G401.6 (cell line): ENCODE measurements at regions not wholly inside any gene's neighbourhood (a gene's known extent, or its start where the extent isn't known, plus 50 kb on each side); places are given as distances from the start of the nearest gene placed in this dataset.

Experiments used
- FAIRE-seq: peaks from 2 replicates; lab custom pipeline; 2012; peaks lifted over from hg19 to GRCh38; lab: Jason Lieb, UNC

DNA sequence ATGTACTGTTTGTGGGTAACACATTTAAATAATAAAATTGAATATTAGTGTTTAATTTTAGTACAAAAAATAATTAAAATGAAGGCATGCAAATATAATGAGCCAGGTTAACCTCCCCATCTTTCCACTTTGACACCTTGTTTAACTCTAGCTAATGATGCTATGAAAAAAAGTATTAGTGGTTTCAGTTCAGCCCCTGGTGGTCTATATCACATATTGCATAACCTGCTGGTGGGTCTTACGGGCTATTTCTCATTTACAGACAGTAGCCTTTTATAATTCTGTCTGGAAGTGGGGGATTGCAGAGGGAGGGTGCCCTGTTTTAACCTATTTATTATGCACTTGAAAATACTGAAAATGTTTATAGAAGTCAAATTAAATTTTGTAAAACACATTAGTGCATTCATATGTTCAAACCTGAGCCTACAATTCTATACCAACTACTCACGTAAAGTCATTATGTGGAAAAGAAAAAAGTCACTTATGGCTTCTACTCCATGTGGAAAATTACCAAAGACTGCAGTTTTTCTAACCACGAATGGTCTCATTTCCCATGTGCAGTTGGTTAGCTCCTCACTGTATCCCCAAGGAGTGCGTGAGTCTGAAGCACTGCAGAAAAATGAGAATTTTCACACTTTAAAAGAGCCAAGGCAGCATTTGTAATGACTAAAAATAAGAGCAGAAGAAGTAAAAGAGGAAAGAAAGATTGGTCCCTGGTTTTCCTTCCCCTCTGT, 381.0 kb downstream of the MTX2 start:
- no peak for FAIRE-seq

DNA sequence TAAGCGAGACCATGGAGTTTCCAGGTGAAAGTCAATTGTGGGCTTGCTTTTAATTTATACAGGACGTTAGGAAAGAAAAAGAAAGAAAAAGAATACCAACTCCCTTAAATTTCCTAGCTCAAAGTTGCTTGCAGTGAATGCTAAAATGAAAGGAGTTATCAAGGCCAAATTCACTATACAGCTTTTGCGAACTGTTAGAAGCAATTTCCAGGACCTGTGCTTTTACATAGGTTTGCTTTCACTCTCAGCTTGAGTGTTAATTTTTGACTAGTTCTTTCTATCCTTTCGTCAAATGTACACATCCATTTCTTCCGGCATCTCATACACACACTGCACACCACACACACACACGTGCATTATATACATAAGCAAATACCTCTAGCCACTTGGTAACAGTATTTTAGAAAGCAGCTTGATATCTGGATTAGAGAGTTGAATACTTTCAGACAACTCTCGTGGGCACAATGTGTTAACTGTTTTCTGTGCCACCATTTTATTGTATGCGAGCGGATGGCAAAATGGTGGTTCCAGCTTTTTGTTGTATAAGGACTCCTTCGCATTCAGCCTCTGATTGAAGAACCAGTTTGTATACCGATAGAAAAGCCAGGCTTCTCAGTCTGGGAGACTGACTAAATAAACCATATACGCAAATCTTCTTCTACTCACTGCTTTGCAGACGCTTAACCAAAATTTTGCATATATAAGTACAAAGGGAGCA, 381.8 kb downstream of the MTX2 start:
- no peak for FAIRE-seq

DNA sequence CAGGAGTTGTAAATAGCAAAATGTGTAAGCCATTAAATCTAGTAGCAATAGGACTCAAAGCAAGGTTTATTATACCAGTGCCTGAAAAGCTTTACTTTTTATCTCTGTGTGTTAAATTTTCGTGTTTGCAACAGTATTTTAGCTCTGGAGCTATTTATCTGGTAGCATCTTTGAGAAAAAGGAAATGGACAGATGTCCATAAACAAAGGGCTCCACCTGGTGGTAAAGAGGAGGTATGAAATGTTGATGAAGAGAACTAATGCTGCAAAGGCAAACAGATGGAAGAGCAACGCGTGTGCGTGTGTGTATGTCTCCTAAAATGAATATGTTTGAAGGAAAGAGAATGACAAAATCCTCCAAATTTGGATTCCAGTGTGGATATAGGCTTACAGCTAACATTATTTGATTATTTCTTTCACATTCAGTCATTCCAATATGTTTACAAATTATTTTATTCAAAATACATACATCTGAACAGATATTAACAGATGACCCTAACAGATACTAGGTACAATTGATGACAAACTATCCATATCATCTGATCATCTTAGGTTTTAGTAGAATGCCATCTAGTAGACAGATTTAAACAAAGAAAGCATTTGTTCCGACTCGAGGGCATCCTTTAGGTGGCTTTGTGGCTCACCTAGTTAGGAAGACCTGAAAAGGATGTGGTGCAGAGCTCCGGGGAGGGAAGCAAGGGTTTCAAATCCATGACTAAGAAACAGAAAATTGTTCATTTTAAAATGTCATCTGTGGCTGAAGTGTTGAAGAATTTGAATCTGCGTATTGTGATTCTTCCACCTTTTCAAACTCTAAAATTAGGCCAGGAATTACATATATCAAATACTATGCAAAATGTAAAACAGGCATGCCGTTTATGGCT, 383.3 kb downstream of the MTX2 start:
- peak; percentile 46 for FAIRE-seq

DNA sequence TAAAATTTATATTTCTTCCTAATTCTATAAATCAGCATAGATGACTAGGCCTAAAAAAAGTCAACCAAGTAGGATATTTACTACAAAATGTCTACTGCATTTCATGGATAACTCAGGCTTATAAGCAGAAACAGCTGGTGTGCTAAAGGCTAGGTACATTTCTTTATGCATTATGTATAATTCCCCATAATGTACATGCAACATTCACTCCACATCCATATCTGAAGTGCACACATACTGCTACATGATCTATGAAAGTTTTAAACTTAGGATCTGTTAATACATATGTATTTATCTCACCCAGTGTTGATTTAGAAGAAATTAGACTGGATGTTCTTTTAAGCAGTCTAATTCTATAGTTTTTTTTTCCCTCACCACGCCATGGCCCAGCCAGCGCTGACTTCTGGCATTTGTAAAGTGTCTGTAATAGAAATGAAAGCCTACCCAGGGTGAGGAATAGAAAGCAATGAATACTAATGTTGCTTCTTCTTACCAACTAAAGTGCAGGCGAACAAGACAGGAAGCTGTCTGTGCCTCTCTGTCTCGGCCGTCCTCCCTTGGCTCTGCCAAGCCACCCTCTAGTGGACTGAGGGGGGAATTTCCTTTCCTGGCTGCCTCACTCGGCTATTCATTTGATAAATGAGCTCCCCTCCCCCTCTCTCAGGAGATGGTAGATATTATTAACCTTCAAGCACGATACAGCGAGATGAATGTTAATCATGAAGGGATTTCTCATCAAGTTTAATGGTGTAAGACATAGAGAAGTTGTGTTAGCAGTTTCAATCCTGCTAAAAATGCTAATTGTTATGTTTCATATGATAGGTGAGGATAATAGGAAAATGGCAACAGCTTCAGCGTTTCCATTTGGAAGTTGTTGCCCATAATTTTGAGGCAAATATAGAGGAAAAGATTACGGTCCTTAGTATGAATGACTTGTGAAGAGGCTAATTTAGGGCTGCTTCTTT, 384.5 kb downstream of the MTX2 start:
- FAIRE-seq, result no peak

DNA sequence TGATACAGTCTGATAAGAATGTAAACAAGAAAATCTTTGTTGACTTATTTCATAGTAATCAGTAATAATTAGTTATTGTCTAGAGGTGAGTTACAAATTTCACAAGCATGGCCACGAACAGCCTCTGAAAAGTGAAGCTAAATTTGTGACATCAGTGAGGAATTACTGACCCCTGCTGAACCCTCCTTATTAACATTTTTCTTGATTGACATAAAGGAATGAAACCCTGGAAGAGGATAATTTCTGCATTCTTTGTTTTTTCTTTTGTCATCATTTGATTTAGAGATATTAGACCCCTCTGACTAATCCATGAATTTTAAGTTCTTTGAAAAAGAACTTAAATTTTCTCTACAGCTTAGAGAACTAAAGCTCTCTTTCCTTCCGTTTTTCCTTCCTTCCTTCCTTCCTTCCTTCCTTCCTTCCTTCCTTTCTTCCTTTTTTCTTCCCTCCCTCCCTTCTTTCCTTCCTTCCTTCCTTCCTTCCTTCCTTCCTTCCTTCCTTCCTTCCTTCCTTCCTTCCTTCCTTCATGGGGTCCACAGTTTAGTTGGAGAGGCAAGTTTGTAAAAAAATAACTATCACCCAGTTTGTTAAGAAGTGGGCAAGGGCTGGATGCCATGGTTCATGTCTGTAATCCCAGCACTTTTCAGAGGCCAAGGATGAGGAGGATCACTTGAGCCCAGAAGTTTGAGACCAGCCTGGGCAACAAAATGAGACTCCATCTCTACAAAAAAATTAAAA, 387.0 kb downstream of the MTX2 start:
- FAIRE-seq, result no peak

DNA sequence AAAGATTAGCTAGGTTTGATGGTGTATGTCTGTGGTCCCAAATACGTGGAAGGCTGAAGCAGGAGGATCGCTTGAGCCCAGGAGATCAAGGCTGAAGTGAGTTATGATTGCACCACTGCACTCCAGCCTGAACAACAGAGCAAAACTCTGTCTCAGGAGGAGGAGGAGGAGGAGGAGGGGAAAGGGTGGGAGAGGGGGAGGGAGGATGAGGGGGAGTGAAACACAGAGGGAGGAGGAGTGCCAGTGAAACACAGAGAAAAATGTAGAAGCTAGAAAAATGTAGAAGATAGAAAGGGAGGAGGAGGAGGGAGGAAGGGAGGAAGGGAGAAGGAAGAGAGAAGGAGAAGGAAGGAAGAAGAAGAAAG, 387.5 kb downstream of the MTX2 start:
- no peak for FAIRE-seq

DNA sequence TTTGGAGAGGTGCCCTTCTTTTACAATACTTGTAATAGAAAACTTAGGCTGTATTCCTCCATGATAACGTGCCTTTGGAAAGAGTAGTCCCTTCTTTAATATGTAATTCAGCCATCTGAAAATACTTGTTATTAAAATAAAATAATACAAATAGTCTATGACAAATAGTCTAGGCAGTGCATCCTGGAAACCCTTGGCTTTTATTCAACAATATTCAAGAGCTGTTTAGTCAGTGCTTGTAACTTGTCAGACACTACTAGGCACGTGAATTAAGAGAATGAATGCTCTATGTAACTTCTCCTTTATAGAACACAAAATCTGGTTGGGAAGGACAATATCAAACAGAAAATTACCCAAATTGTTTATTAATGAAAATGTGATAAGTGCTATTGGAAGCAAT, 388.2 kb downstream of the MTX2 start:
- FAIRE-seq, result no peak

DNA sequence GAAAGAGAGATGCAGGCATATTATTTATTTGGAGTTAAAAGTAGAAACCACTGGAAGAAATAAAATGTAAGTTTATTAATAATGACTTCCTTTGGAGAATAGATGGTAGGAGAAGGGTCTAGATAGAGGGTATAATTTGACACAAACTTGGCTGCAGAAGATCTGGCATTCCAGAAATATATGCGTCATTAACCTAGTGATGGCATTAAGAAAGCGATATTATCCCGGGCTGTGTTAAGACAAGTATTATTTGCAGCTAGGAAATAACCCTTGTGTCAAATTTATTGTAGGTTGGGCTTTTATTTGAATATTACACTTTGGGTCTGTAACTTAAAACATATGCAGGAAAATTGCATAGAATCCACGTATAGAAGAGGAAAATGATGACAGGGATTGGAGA, 389.5 kb downstream of the MTX2 start:
- no peak for FAIRE-seq

DNA sequence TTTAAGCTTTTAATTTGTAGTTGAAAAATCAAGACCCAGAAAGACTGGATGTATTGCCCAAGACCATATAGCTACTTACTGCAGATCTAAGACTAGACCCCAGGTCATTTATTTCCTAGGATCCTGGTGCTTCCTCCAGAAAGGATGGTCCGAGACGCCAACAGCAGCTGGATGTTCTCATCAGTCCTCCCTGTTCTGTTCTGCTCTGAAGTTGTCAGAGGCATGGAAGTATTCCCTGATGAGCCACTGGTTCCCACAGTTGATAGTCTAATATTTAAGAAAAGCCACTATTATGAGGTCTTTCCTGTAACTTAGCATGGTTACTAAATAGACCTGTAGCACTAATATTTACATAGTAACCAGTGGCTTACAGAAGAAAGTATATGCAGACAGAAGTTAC, 393.5 kb downstream of the MTX2 start:
- no peak for FAIRE-seq

DNA sequence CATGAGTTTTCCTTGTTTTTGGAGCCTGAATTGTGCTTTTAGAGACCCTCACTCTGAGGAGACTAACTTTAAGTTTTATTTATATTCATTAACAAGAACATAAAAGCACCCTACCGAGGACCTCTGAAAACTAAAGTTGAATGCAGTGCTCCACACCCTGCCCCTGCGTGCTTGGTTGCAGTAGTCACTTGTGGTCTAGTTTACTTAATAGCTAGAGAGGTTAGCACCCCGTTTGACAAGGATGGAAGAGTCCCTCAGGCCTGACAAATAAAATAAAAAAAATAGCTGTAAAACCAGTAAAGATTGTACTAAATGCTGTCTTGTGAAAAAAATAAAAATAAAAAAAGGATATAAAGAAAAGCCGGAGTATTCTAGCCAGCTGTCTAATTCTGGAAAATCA, 395.2 kb downstream of the MTX2 start:
- FAIRE-seq, result no peak

DNA sequence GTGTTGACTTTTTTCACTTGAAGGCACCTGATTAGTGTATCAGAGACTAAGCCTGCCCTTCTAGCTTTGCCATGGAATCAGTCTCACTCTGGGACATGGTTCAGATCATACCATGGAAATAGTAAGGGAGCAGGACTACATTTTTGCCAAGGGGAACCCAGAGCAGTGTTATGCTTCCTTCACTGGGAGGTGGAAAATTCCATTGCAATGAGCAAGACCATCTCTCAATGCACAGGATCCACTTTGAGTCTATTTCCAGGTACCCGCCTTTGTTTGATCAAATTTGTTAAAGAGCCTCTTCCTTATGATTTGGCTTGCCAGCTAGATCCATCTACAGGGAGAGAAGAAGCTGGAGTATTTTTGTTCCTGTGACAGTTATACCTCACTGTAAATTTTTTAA, 395.8 kb downstream of the MTX2 start:
- no peak for FAIRE-seq

DNA sequence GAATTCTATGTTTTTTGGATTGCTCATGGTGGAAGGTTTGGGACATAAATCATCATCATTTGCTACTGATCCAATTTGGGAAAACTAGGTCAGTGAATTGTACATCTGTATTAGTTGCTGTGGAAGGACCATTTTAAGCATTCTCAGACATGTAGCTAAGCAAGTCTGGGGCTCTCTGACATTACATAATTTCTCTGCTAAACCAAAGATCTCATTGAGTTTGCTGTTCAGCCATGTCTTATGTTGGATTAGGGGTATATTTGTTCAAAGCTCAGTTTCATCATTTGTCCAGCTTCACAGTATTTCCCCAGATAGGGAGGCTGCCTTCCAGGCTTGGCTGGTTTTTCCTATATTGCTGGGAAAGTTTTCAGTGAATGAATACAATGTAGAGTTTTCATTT, 399.7 kb downstream of the MTX2 start:
- no peak for FAIRE-seq

DNA sequence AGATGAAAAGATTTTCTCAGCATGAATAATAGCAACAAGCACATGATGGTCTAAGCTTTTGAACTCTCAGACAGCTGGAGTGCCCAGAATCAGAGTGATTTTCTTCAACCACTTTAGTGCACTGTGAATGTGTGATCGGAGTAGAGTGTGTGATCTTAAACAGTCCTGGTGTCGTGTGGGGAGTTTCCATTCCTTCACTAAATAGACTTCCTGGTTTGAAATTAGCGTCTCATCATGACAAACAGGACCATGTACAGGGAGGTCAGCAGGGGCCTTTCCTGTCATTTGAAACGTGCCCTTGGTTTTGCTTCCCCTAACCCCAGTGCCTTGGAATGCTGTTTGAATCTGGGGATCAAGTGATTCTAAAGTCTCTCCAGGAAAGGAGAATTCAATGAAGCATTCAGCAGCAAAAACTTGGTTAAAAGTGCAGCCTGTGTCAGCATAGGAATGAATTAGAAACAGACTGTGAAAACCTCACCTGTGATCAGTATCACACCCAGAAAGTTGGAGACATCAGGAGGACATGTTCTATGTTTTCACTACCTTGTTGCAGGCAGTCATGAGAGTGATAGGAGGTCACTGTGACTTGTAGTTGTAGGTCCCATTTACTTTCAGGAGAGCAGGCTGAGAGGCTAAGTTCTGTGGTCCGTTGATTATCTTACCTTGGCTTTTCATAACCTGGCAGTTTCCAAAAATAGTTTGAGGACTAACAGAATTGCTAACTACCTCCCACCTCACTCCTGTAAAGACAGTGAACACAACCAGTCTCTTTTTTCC, 400.3 kb downstream of the MTX2 start:
- no peak for FAIRE-seq

DNA sequence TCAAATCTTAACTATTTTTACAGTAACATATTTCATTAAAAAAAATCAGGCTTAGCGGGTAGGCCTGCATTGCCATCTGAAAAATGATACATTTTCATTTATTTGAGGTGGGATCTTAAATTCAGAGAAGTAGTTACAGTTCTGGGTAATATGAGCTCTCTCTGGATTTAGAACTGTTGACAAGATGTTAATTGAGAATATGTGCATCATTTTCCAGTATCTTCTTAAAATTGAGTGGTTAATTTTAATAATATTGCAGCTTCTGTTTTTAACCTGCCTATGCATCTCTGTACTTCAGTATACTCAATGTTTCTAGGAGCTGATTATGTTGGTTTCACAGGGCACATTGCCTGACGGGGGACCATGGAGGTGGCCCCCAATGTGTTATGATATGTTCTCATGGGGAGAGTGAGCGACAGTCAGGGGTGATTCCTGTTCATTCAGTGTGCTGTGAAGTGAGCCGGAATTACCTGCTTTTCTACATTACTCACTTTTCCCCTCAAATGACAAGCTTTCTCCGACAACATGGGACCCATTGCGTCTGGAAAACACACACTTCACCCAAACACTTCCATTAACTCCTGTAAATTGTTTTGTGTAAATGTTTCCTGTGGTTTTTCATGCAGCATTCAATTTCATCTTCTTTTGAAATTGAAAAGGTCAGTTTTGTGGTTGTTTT, 406.2 kb downstream of the MTX2 start:
- FAIRE-seq, result no peak

DNA sequence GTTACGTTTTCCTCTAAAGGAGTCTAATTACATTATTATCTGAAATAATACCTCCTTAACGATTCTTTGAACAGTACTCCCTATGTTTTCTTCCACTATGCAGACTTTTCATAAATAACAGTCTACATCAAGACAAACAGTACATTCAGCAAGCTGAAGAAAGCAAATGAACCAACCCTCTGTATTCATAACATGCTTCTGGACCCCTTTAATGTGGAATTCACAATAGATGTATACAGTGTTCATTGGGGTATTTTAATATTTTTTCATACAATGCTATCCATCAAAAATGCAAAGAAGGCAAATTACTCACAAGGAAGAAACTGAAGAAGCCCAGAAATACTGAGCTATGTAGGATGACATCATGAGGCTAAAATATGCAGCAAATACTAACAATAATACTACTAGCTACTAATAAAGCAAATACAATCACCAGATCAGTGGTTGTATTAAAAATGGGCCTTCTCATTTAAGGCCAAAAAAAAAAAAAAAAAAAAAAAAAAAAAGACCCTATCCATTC, 408.6 kb downstream of the MTX2 start:
- FAIRE-seq, result no peak

DNA sequence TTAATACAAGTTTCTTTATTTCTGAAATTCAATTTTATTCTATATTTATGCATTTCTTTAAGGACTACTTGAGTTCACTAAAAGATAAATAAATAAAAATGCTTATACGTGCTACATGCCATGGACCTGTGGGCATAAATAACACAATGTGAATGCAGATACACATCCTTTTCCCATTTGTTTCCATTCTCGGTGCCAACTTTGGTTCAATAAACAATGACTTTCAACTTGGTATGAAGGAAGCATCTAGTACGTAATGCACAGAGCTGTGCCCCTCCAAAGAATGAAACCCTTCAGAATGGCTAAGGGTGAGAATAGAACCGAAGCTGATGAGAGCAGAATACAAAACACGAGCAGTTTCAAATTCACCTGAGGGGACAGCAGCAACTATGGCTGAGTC, 409.3 kb downstream of the MTX2 start:
- FAIRE-seq, result no peak

DNA sequence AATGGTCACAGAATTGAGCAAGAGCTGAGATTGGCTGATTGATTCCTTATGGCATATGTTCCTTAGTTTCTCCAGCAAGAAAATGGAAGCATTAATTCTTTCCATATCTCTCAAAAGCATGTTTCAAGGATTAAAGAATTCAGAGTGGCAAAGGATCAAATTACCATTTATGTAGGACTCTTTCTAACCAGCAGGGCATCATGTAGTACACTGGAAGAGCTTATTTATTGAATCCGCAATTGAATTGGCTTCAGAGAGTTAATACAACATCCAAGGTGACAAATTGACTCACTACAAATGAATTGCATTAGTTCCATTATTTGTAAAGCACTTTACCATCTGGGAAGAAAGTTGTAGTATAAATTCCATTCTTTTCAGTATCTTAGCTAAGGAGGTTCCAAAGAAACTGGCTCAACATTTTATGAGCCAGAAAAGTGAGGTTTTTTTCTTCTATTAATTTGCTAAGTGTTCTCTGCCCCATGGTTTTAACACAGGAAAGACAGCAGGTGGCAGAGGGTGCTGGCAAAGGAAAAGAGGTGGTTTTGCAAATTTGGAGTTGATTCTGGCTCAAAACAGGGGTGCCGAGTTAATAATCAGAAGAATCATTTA, 409.9 kb downstream of the MTX2 start:
- no peak for FAIRE-seq

DNA sequence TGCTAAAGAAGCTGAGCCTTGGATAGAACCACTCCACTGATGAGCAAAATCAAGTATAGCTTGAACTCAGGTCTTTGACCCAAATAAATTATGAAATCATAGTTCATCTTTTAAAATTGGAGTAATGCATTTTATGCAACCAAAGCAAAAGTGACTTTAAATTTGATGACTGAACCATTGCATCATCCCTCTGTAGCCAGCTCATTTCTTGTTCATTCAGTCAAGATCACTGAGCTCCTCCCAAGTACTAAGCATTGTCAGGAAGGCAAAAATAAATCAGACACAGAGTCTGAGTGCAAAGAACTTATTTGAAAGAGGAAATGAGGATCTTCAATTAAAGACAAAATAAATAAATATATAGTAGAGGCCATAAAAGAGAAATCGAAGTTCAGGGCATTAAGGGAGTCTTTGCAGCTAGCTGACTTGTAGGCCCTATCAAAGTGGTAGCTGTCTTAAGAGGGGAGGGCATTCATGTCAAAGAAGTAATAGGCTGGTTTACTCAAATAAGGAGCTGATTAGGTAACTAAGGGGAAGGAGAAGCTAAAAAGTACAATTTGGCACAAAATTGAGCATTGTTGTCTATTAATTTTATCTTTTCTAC, 411.8 kb downstream of the MTX2 start:
- no peak for FAIRE-seq

DNA sequence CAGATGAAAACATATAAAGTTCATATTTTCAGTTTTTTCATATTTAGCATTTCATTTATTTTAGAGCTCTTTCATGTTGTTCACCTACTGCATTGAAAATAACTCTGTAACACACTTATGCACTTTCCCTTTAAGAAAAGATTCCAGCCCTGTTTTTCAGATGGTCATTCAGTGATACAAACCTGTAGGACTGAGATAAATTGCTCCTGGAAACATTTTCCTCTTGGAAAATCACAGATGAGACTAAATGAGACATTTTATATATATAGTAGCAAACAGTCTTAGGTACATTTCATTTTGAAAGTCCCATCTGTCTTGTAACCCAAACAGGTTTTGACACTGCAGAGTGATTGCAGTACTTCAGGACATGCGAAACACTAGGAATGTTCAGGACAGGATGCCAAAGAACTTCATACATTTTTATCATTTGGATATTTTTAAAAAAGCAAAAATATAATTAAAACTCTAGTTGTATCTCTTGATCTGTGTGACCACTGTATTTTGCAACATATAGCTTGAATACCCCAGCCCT, 412.4 kb downstream of the MTX2 start:
- no peak for FAIRE-seq
